Adrenal gland (tissue), 5 donors: ENCODE measurements at regions not wholly inside any gene's neighbourhood (a gene's known extent, or its start where the extent isn't known, plus 50 kb on each side); places are given as distances from the start of the nearest gene placed in this dataset.

Experiments used
- POLR2A ChIP-seq, 2 donors: fragments of 450-650 bp; IDR thresholded peaks; one replicate each; pipeline ENCODE4 v1.6.1; 2017; ENCODE audit warnings: antibody characterized with exemption in 2 of 2, mild to moderate bottlenecking in 2 of 2, moderate library complexity in 1 of 2
- TF ChIP-seq, protein P1 (sequence below), 6 experiments: fragments of 450-650 bp in 4 of 6; fragments of 200-600 bp in 2 of 6; sonication (generic) in 1 of 6; IDR thresholded peaks; 1 replicate in 5 of 6; 2 replicates in 1 of 6; pipeline versions ENCODE4 v1.5.1 to v1.8.0; 2016 to 2021; ENCODE audit warnings: antibody characterized with exemption in 6 of 6, mild to moderate bottlenecking in 2 of 6, moderate library complexity in 1 of 6
- donor health status: DM: no; HTN: no; CAD: no.

GRCh38 chrX:139120760-139121159 is 409.2 kb upstream of the FGF13 start:
- TF ChIP-seq, protein P1, sequence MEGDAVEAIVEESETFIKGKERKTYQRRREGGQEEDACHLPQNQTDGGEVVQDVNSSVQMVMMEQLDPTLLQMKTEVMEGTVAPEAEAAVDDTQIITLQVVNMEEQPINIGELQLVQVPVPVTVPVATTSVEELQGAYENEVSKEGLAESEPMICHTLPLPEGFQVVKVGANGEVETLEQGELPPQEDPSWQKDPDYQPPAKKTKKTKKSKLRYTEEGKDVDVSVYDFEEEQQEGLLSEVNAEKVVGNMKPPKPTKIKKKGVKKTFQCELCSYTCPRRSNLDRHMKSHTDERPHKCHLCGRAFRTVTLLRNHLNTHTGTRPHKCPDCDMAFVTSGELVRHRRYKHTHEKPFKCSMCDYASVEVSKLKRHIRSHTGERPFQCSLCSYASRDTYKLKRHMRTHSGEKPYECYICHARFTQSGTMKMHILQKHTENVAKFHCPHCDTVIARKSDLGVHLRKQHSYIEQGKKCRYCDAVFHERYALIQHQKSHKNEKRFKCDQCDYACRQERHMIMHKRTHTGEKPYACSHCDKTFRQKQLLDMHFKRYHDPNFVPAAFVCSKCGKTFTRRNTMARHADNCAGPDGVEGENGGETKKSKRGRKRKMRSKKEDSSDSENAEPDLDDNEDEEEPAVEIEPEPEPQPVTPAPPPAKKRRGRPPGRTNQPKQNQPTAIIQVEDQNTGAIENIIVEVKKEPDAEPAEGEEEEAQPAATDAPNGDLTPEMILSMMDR (IDR thresholded peaks at IDR 0.05): no peak
- TF ChIP-seq POLR2A (IDR thresholded peaks at IDR 0.05): no peak
